Lower leg skin (tissue), 3 donors: ENCODE measurements at regions not wholly inside any gene's neighbourhood (a gene's known extent, or its start where the extent isn't known, plus 50 kb on each side); places are given as distances from the start of the nearest gene placed in this dataset.

Source experiments
- CTCF ChIP-seq, 3 donors: fragments of 450-650 bp; IDR thresholded peaks; one replicate each; pipeline ENCODE4 v1.5.1; 2016; ENCODE audit warnings: antibody characterized with exemption in 3 of 3, mild to moderate bottlenecking in 3 of 3, moderate library complexity in 2 of 3
- POLR2A ChIP-seq, 2 donors: fragments of 450-650 bp; IDR thresholded peaks; one replicate each; pipeline ENCODE4 v1.6.1; 2016 to 2017; ENCODE audit warnings: antibody characterized with exemption in 2 of 2, mild to moderate bottlenecking in 1 of 2, moderate library complexity in 1 of 2

DNA sequence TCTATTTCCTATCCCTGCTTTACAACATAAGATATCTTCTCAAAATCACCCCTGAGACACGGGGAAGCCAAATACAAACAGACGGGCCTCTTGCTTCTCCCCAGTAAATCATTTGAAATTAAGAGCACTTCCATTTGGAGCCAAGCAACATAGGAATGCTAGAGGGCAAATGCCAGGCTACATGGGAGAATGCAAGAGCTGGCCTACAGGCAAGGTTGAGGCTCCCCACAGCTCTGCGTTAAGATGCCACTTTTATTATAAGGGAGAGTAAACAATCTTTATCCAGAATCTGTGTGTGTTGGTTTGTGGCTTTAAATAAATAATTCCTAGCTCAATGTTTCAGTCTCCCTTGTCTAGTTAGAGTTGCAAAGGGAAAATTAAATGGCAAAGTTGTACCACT, 305.1 kb upstream of the KCNH8 start:
- TF ChIP-seq POLR2A (IDR thresholded peaks at IDR 0.05): no peak
- no peak for TF ChIP-seq CTCF (IDR thresholded peaks at IDR 0.05)
